SK-N-SH (cell line): ENCODE measurements at regions not wholly inside any gene's neighbourhood (a gene's known extent, or its start where the extent isn't known, plus 50 kb on each side); places are given as distances from the start of the nearest gene placed in this dataset.

Experiments
- CTCF ChIA-PET: fragments of 300-600, 350-600 bp; formaldehyde crosslinking; extraction: SDS; loops from one replicate; lab custom pipeline; 2021; lab: Yijun Ruan, JAX
- POLR2A ChIA-PET: fragments of 350-600 bp; sonication (Branson Sonifier 250); formaldehyde crosslinking; extraction: SDS; loops from one replicate; lab custom pipeline; 2020; ENCODE audit warnings: antibody characterized with exemption, inconsistent platforms; lab: Yijun Ruan, JAX
- DNase-seq: peaks from one replicate; pipeline ENCODE4 v3.0.0; 2012
- H2AFZ ChIP-seq: fragments of 200-600 bp; sonication (generic); 2 replicates; pipeline ENCODE4 v1.8.1; 2016; ENCODE audit warnings: antibody characterized with exemption, mild to moderate bottlenecking, low read depth
- H3F3A ChIP-seq: fragments of 200-600 bp; sonication (generic); replicated peaks from 2 replicates; pipeline ENCODE3; 2016; ENCODE audit warnings: antibody characterized with exemption, mild to moderate bottlenecking; ENCODE audit not compliant: insufficient read depth
- H3K27ac ChIP-seq, 2 experiments: fragments of 200-500 bp in 1 of 2; fragments of 200-600 bp in 1 of 2; sonication (Bioruptor generic) in 1 of 2; sonication (generic), shearing (Covaris generic) in 1 of 2; 2 replicates each; pipeline versions ENCODE4 v1.5.1 to v1.6.1; 2014 to 2016; ENCODE audit warnings: low read depth in 2 of 2, inconsistent platforms in 1 of 2, low read length in 1 of 2, mild to moderate bottlenecking in 1 of 2, mixed read lengths in 1 of 2
- H3K27me3 ChIP-seq: fragments of 200-600 bp; sonication (generic), shearing (Covaris generic); 2 replicates; pipeline ENCODE4 v1.6.1; 2016; ENCODE audit warnings: mixed run types; ENCODE audit not compliant: insufficient read depth
- H3K36me3 ChIP-seq, 2 experiments: fragments of 200-500 bp in 1 of 2; fragments of 200-600 bp in 1 of 2; sonication (Bioruptor generic) in 1 of 2; sonication (generic) in 1 of 2; replicated peaks in 1 of 2; 2 replicates each; pipeline versions ENCODE3 to v1.5.1; 2014 to 2016; ENCODE audit warnings: low read length in 1 of 2, mild to moderate bottlenecking in 1 of 2; ENCODE audit not compliant: insufficient read depth in 2 of 2, control insufficient read depth in 1 of 2
- H3K4me1 ChIP-seq, 2 experiments: fragments of 200-500 bp in 1 of 2; fragments of 200-600 bp in 1 of 2; sonication (Bioruptor generic) in 1 of 2; sonication (generic), shearing (Covaris generic) in 1 of 2; 2 replicates each; pipeline versions ENCODE4 v1.5.1 to v1.6.1; 2014 to 2016; ENCODE audit warnings: low read depth in 1 of 2, low read length in 1 of 2, mixed run types in 1 of 2; ENCODE audit not compliant: insufficient read depth in 2 of 2, control insufficient read depth in 1 of 2
- H3K4me2 ChIP-seq: fragments of 200-600 bp; sonication (generic), shearing (Covaris generic); 2 replicates; pipeline ENCODE4 v1.6.1; 2017; ENCODE audit warnings: mixed run types
- H3K4me3 ChIP-seq, 2 experiments: fragments of 200-500 bp in 1 of 2; fragments of 200-600 bp in 1 of 2; sonication (Bioruptor generic) in 1 of 2; sonication (generic), shearing (Covaris generic) in 1 of 2; 2 replicates each; pipeline versions ENCODE4 v1.5.1 to v1.8.1; 2014 to 2016; ENCODE audit warnings: low read depth in 2 of 2, inconsistent platforms in 1 of 2, low read length in 1 of 2, mild to moderate bottlenecking in 1 of 2, mixed read lengths in 1 of 2, moderate library complexity in 1 of 2
- H3K79me2 ChIP-seq: fragments of 200-600 bp; sonication (generic); 2 replicates; pipeline ENCODE4 v1.8.1; 2017; ENCODE audit warnings: mild to moderate bottlenecking; ENCODE audit not compliant: insufficient read depth
- H3K9ac ChIP-seq: fragments of 200-600 bp; sonication (generic); 2 replicates; pipeline ENCODE4 v1.6.1; 2017; ENCODE audit warnings: mixed run types
- H3K9me2 ChIP-seq: fragments of 200-600 bp; sonication (generic); 2 replicates; pipeline ENCODE4 v1.6.1; 2017; ENCODE audit warnings: mixed run types
- H3K9me3 ChIP-seq: fragments of 200-600 bp; sonication (generic); 2 replicates; pipeline ENCODE4 v1.6.1; 2017; ENCODE audit warnings: mixed run types, mild to moderate bottlenecking, moderate library complexity
- H4K20me1 ChIP-seq: fragments of 200-600 bp; sonication (generic); 2 replicates; pipeline ENCODE4 v1.6.1; 2017; ENCODE audit warnings: mild to moderate bottlenecking, mixed run types; ENCODE audit not compliant: insufficient read depth
- FOSL2 ChIP-seq: IDR thresholded peaks from 2 replicates; pipeline ENCODE4 v1.4.0; 2012; ENCODE audit warnings: low read depth, mild to moderate bottlenecking, moderate library complexity, borderline replicate concordance
- FOXM1 ChIP-seq: IDR thresholded peaks from 2 replicates; pipeline ENCODE4 v1.4.0; 2012; ENCODE audit warnings: low read depth, mild to moderate bottlenecking
- JUND ChIP-seq: IDR thresholded peaks from 2 replicates; pipeline ENCODE4 v1.4.0; 2012
- MAX ChIP-seq: IDR thresholded peaks from 2 replicates; pipeline ENCODE4 v1.4.0; 2012; ENCODE audit warnings: low read depth
- MXI1 ChIP-seq: IDR thresholded peaks from 2 replicates; pipeline ENCODE4 v1.6.1; 2012; ENCODE audit warnings: mild to moderate bottlenecking, low read depth, low read length, improper control_type of control experiment
- YY1 ChIP-seq: IDR thresholded peaks from 2 replicates; pipeline ENCODE4 v1.4.0; 2012; ENCODE audit warnings: low read depth, mild to moderate bottlenecking
- WGBS: methylation state at CpG from one replicate; pipeline ENCODE4 v1.1.6; 2017; ENCODE audit warnings: low lambda C conversion rate; 5-methylcytosine and 5-hydroxymethylcytosine counted together
- TF ChIP-seq, protein P1 (sequence below): fragments of 150-350 bp; IDR thresholded peaks from 2 replicates; pipeline ENCODE4 v1.6.1; 2017; ENCODE audit warnings: antibody characterized with exemption, low read length, low read depth, borderline replicate concordance
- TF ChIP-seq, protein P2 (sequence below): IDR thresholded peaks from 2 replicates; pipeline ENCODE4 v1.4.0; 2012; ENCODE audit warnings: low read depth, borderline replicate concordance
- TF ChIP-seq, protein P3 (sequence below): IDR thresholded peaks from 2 replicates; pipeline ENCODE4 v1.4.0; 2012; ENCODE audit warnings: low read depth, borderline replicate concordance

DNA sequence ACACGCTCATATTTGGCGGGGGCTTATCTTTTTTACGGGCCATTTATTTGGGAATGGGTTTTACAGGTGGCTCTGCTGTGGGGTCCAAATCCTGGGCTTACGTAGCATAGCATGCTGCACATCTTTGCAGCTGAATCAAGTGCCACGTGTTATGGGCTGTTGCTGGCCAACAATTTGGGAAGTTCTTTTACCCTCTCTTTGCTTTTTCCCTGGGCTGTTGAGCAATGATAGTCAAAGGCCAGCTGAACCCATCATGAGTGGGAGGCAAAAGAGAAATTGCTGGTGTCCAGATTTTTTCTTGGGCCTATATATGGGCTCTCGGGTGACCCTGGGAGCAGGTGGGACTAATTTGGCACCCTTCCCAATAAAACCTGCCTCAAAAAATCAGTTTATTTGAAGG, 209.3 kb upstream of the SATB1 start:
- Histone ChIP-seq H3K4me1 (no peaks in the 10 kb centered on the region), H3K36me3 (no peaks in the 10 kb centered on the region), H3K9me3 (no peaks in the 10 kb centered on the region), H3K27ac (no peak overlapping the region), H3K4me3 (no peak overlapping the region), H3K9ac (no peak overlapping the region), H2AFZ (no peak overlapping the region), H3K79me2 (no peaks in the 10 kb centered on the region), H3F3A (no peaks in the 10 kb centered on the region), H4K20me1 (no peaks in the 10 kb centered on the region), H3K4me2 (no peak overlapping the region), H3K27me3 (no peaks in the 10 kb centered on the region), H3K9me2 (no peaks in the 10 kb centered on the region)
- POLR2A ChIA-PET, result no interaction called here
- no peak for TF ChIP-seq JUND
- TF ChIP-seq, protein P1, sequence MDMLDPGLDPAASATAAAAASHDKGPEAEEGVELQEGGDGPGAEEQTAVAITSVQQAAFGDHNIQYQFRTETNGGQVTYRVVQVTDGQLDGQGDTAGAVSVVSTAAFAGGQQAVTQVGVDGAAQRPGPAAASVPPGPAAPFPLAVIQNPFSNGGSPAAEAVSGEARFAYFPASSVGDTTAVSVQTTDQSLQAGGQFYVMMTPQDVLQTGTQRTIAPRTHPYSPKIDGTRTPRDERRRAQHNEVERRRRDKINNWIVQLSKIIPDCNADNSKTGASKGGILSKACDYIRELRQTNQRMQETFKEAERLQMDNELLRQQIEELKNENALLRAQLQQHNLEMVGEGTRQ, result no peak
- no peak for TF ChIP-seq FOSL2
- WGBS, result 67% methylated on average over 6 of the region's 6 CpGs
- CTCF ChIA-PET, result interaction anchor here (1.4 kb wide), 1 partner anchor 11 kb away, joined by 4 read pairs; no protein-coding TSS in a partner anchor
- DNase-seq, result no peak

- Histone ChIP-seq H3K36me3 (no peaks in the 10 kb centered on the region), H3K9ac (no peak overlapping the region), H3K4me1 (no peaks in the 10 kb centered on the region), H3K9me2 (no peaks in the 10 kb centered on the region), H3K27ac (no peak overlapping the region), H2AFZ (no peak overlapping the region), H3K79me2 (no peaks in the 10 kb centered on the region), H3K27me3 (no peaks in the 10 kb centered on the region), H3F3A (no peaks in the 10 kb centered on the region), H3K9me3 (no peaks in the 10 kb centered on the region), H3K4me2 (no peak overlapping the region), H4K20me1 (no peaks in the 10 kb centered on the region), H3K4me3 (no peak overlapping the region)
- 66% methylated on average over 7 of the region's 7 CpGs for WGBS
- TF ChIP-seq, protein P2, sequence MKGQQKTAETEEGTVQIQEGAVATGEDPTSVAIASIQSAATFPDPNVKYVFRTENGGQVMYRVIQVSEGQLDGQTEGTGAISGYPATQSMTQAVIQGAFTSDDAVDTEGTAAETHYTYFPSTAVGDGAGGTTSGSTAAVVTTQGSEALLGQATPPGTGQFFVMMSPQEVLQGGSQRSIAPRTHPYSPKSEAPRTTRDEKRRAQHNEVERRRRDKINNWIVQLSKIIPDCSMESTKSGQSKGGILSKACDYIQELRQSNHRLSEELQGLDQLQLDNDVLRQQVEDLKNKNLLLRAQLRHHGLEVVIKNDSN, result no peak
- TF ChIP-seq FOSL2 (no peak), YY1 (no peak), MXI1 (no peak), MAX (no peak), FOXM1 (no peak)
- TF ChIP-seq, protein P3, sequence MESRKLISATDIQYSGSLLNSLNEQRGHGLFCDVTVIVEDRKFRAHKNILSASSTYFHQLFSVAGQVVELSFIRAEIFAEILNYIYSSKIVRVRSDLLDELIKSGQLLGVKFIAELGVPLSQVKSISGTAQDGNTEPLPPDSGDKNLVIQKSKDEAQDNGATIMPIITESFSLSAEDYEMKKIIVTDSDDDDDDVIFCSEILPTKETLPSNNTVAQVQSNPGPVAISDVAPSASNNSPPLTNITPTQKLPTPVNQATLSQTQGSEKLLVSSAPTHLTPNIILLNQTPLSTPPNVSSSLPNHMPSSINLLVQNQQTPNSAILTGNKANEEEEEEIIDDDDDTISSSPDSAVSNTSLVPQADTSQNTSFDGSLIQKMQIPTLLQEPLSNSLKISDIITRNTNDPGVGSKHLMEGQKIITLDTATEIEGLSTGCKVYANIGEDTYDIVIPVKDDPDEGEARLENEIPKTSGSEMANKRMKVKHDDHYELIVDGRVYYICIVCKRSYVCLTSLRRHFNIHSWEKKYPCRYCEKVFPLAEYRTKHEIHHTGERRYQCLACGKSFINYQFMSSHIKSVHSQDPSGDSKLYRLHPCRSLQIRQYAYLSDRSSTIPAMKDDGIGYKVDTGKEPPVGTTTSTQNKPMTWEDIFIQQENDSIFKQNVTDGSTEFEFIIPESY, result no peak
- TF ChIP-seq, protein P1, result no peak
- DNase-seq, result no peak
- ChIA-PET CTCF (interaction anchor here (0.7 to 1.4 kb wide), 2 partner anchors 13 to 74 kb away, joined by 3 to 4 read pairs; no protein-coding TSS in a partner anchor), POLR2A (no interaction called here)
Observed at GRCh38 chr3:18633002-18633401, 207.9 kb upstream of the SATB1 start.
